ENCODE measurements at regions not wholly inside any gene's neighbourhood (a gene's known extent, or its start where the extent isn't known, plus 50 kb on each side); places are given as distances from the start of the nearest gene placed in this dataset.

DNA sequence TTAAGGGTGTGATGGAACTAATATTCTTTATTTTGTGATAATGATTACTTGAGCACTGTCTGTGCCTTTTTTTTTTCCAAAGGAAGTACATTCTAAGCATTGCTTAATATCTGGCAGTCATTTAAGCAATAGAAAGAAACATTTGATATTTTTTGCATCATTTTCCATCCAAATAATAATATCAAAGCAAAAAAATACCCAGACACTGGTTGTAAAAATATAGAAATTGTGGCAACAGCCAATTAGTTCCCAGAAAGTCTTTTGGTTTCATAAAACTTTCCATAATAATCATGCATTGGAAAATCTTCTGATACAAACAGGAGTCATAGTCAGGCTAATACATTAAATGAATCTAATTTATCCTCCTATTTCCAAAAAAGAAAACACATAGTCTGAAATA, 629.3 kb upstream of the ADAMTS5 start:
- H3K4me1 ChIP-seq, result no peaks in the 10 kb centered on the region
- intact Hi-C loops (cut with DNase I; ENCODE audit: low total_unique reads), result no loop called here
- no peak overlapping the region for H3K27ac ChIP-seq
- TF ChIP-seq POLR2A (IDR thresholded peaks at IDR 0.05), result no peak
- TF ChIP-seq CTCF (IDR thresholded peaks at IDR 0.05), result no peak
- H3K9me3 ChIP-seq, result no peaks in the 10 kb centered on the region
- H3K27me3 ChIP-seq, result no peaks in the 10 kb centered on the region
- H3K4me3 ChIP-seq, result no peak overlapping the region
- no peak for DNase-seq
- H3K36me3 ChIP-seq, result no peaks in the 10 kb centered on the region

GRCh38 chr21:27595716-27596115, 628.8 kb upstream of the ADAMTS5 start:
- no peaks in the 10 kb centered on the region for H3K36me3 ChIP-seq
- intact Hi-C loops (cut with DNase I; ENCODE audit: low total_unique reads), result no loop called here
- no peak for DNase-seq
- TF ChIP-seq CTCF (IDR thresholded peaks at IDR 0.05) (no peak), POLR2A (IDR thresholded peaks at IDR 0.05) (no peak)
- H3K27ac ChIP-seq, result no peak overlapping the region
- no peaks in the 10 kb centered on the region for H3K4me1 ChIP-seq
- no peaks in the 10 kb centered on the region for H3K9me3 ChIP-seq
- H3K27me3 ChIP-seq, result no peaks in the 10 kb centered on the region
- no peak overlapping the region for H3K4me3 ChIP-seq

DNA sequence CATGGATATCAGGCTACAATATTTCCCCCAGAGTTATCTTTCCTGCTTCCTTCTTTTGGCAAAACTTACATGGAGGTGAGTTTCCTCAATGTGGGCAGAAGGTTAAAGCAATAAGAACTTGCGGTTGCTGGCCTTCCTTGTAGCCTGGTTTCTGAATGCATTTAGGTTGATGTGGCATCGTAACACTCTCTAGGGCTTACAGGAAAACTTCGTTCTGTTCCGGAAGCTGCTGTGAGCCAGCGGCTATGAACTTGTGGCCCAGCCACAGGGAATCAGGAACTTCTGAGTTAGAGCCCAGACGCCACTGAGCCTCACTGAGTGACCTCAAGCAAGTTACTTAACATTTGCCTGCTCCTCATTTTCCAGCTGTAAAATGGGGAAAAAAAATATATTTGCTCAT, 623.4 kb upstream of the ADAMTS5 start:
- intact Hi-C loops (cut with DNase I; ENCODE audit: low total_unique reads), result no loop called here
- peak in 1 of 2 donors; percentile 27 for DNase-seq
- no peak overlapping the region for H3K4me3 ChIP-seq
- no peak overlapping the region for H3K27ac ChIP-seq
- TF ChIP-seq POLR2A (IDR thresholded peaks at IDR 0.05), result no peak
- TF ChIP-seq CTCF (IDR thresholded peaks at IDR 0.05), result no peak
- no peaks in the 10 kb centered on the region for H3K36me3 ChIP-seq
- H3K4me1 ChIP-seq, result no peaks in the 10 kb centered on the region
- H3K9me3 ChIP-seq, result no peaks in the 10 kb centered on the region
- H3K27me3 ChIP-seq, result no peaks in the 10 kb centered on the region

GRCh38 chr21:27589781-27590180, 622.9 kb upstream of the ADAMTS5 start:
- Histone ChIP-seq H3K4me1 (no peaks in the 10 kb centered on the region), H3K9me3 (no peaks in the 10 kb centered on the region), H3K36me3 (no peaks in the 10 kb centered on the region), H3K4me3 (no peak overlapping the region), H3K27me3 (no peaks in the 10 kb centered on the region), H3K27ac (no peak overlapping the region)
- intact Hi-C loops (cut with DNase I; ENCODE audit: low total_unique reads), result no loop called here
- DNase-seq, result no peak
- no peak for TF ChIP-seq CTCF (IDR thresholded peaks at IDR 0.05)
- no peak for TF ChIP-seq POLR2A (IDR thresholded peaks at IDR 0.05)

- Histone ChIP-seq H3K36me3 (no peaks in the 10 kb centered on the region), H3K9me3 (no peaks in the 10 kb centered on the region), H3K4me1 (no peaks in the 10 kb centered on the region), H3K4me3 (no peak overlapping the region), H3K27me3 (no peaks in the 10 kb centered on the region), H3K27ac (no peak overlapping the region)
- intact Hi-C loops (cut with DNase I; ENCODE audit: low total_unique reads), result no loop called here
- TF ChIP-seq CTCF (IDR thresholded peaks at IDR 0.05), result no peak
- DNase-seq, result no peak
Observed at GRCh38 chr21:27586986-27587385, 620.1 kb upstream of the ADAMTS5 start.

All from uterus (tissue), 3 donors.